HEK293 (cell line): ENCODE measurements at regions not wholly inside any gene's neighbourhood (a gene's known extent, or its start where the extent isn't known, plus 50 kb on each side); places are given as distances from the start of the nearest gene placed in this dataset.

Experiments
- CTCF ChIP-seq: fragments of 450-650 bp; formaldehyde crosslinking; IDR thresholded peaks from 2 replicates; pipeline ENCODE4 v1.5.1; 2016; ENCODE audit warnings: missing biosample characterization, missing genetic modification characterization
- ZFP69B ChIP-seq: fragments of 450-650 bp; formaldehyde crosslinking; IDR thresholded peaks from 2 replicates; pipeline ENCODE4 v1.5.1; 2016; ENCODE audit warnings: missing biosample characterization, missing genetic modification characterization
- ZNF510 ChIP-seq: fragments of 450-650 bp; formaldehyde crosslinking; IDR thresholded peaks from 2 replicates; pipeline ENCODE4 v1.5.1; 2018; ENCODE audit warnings: mild to moderate bottlenecking, missing genetic modification characterization, missing biosample characterization; ENCODE audit not compliant: insufficient replicate concordance
- TF ChIP-seq, protein P1 (sequence below): fragments of 450-650 bp; IDR thresholded peaks from 2 replicates; pipeline ENCODE4 v1.5.1; 2018; ENCODE audit warnings: missing biosample characterization, missing genetic modification characterization
- TF ChIP-seq, protein P2 (sequence below): fragments of 450-650 bp; formaldehyde crosslinking; IDR thresholded peaks from 2 replicates; pipeline ENCODE4 v1.5.1; 2016; ENCODE audit warnings: missing biosample characterization, missing genetic modification characterization, low read depth

GRCh38 chr4:37765741-37766140, 60.7 kb upstream of the PGM2 start:
- no peak for TF ChIP-seq CTCF
- no peak for TF ChIP-seq ZFP69B
- no peak for TF ChIP-seq ZNF510 (tag by site-specific recombination)
- TF ChIP-seq, protein P1, sequence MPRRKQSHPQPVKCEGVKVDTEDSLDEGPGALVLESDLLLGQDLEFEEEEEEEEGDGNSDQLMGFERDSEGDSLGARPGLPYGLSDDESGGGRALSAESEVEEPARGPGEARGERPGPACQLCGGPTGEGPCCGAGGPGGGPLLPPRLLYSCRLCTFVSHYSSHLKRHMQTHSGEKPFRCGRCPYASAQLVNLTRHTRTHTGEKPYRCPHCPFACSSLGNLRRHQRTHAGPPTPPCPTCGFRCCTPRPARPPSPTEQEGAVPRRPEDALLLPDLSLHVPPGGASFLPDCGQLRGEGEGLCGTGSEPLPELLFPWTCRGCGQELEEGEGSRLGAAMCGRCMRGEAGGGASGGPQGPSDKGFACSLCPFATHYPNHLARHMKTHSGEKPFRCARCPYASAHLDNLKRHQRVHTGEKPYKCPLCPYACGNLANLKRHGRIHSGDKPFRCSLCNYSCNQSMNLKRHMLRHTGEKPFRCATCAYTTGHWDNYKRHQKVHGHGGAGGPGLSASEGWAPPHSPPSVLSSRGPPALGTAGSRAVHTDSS (tag by site-specific recombination) = no peak
- TF ChIP-seq, protein P2, sequence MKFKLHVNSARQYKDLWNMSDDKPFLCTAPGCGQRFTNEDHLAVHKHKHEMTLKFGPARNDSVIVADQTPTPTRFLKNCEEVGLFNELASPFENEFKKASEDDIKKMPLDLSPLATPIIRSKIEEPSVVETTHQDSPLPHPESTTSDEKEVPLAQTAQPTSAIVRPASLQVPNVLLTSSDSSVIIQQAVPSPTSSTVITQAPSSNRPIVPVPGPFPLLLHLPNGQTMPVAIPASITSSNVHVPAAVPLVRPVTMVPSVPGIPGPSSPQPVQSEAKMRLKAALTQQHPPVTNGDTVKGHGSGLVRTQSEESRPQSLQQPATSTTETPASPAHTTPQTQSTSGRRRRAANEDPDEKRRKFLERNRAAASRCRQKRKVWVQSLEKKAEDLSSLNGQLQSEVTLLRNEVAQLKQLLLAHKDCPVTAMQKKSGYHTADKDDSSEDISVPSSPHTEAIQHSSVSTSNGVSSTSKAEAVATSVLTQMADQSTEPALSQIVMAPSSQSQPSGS = no peak
